ENCODE measurements at regions not wholly inside any gene's neighbourhood (a gene's known extent, or its start where the extent isn't known, plus 50 kb on each side); places are given as distances from the start of the nearest gene placed in this dataset.

DNA sequence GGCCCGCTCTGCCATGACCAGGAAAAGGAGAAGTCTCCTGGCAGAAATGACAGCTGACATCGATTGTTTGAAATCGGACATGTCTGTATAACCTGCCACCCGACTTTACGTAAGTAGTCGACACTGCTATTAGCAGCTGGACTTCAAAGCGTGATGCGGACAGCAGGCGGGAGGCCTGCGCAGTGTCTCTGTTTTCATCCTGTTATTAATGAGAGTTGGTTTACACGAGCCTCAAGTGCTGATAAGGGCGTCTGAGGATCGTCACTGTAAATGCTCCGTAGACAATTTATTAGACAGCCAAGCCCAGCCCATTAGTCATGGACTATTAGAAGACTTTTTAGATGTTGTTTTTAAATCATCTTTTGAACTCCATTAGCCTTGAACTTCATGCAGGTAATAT is 328.3 kb downstream of the FOXL1 start:
- intact Hi-C loops (cut with DNase I): no loop called here
- DNase-seq: peak in 1 of 42 donors; percentile 16

DNA sequence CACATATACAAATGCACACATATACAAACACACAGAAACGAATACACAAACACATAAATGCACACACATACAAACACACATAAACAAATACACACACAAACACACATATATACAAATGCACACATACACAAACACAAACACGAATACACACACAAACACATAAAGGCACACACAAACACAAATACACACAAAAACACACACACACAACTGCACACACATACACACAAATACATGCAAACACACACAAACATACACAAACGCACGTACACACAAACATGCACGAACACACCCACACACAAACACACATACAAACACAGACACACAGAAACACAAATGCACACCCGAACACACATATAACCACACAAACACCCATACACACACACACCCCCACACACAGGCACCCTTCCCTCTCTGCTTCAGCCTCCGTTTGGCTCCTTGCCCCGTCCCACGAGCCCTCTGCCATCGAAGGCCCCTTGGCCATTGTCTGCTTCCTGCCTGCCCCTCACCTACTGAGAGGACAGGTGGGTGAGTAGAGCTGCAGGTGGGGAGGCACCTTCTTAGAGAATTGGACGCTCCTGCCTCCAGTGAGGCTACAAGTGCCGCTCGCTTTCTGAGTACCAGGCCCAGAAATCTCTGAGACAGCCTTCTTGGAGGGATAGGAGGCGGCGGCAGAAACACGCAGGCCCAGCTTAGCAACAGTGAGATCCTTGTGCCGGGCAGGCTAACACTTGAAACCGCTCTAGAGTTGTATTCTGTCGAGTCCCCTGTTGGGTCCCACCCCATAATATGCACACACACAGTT is 331.2 kb downstream of the FOXL1 start:
- intact Hi-C loops (cut with DNase I): no loop called here
- peak in 1 of 42 donors; percentile 13 for DNase-seq

DNA sequence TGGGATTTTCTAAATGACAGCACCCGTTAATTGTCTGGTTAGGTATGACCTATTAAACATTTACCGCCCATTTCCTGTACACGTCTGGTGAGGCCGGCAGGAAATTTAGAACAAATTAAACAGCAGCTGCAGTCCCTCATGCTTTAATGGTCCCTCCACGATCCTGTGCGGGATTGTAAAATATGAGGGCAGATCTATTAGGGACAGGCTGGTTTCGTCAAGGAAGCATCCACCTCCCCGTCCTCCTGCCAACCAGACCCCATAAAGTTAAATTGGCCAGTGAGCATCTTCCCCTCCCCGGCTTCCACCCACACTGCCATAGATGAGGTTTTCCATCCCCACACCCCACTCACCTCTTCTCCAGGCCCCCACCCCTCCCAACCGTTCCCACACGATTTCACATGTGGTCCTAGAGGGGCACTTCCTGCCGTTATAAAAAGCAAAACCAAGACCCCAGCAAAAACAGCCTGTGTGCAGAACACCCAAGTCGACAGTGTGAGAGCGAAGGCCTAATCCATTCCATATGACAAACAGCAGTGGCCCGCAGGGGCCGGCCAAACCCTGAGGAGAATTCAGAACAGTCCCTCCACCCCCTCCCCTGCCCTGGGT is 331.9 kb downstream of the FOXL1 start:
- peak in 1 of 42 donors; percentile 12 for DNase-seq
- intact Hi-C loops (cut with DNase I): no loop called here

DNA sequence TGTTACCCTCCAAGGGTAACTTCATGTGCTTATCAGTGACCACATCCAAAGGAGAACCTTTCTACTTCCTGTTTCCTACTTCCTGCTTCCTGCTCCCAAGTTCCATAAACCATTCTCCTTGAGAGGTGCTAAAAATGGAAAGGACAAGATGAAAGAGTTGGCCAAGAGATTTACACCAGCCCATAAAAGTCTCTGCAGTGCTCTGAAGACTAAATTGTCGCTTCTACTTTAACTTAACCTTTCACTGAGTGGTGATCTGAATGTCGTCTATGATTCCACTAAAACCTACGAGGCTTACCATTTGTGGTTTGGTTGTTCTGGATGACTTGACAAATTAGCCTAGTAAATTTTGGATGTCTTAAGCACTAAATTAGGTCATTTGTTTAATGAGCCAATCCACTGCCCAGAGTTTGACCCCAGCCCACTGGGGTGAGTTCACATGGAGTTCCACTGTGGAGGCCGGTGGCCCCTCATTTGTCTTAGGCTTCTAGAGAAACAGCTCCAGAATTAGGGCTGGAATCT is 333.1 kb downstream of the FOXL1 start:
- intact Hi-C loops (cut with DNase I): no loop called here
- no peak for DNase-seq

DNA sequence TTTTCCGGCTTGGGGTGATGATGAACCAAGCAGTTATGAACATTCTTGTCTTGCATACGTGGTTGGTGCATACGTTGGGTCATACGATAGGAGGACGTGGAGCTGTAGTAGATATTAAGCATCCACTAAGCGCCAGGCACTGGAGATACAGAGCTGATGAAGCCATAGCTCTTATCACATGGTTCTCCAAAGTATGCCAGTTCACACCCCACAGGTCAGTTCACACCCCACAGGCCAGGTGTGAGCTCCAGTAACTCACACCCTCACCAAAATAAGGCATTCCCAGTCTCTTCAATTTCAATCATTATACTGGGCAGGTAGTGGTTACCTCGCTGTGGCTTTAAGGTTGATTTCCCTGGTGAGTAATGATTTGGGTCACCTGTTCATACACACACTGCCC is 335.5 kb downstream of the FOXL1 start:
- intact Hi-C loops (cut with DNase I): no loop called here
- DNase-seq: no peak

DNA sequence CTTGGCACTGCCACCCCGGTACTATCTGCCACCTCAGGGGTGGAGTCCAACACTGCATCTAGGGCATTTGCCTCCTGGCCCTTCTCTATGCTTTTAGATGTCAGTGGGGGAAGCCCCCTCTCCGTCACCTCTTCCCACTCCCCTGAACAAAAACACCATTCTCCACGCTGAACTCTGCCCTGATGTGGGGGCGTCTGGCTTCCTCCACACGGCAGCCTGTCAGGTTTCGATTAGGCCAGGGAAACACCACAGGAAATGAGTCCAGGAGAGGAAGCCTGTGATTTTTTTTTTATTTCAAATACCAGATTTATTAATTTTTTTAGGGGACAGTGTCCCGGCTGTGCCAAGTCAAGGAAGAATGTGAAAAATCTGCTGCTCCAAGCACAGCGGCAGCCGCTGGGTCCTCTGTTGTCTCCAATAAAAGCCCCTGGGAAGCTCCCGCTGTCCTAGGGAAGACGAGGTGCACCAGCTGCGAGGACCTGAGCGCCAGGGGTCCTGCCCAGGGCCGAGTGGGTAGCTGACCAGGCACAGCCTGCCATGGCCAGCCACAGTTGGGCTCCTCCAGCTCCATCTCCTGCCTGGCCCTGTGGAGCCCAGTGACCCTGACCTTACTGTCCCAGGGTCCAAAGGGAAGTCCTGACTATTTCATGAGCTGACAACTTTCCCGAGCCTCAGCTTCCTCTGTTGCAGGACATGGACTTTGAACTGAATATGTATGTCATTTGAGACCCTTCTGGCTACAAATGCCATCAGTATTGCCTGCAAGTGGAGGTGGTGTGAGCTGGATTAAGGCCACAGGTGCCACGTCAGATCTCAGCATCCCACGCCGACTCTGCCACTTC is 336.7 kb downstream of the FOXL1 start:
- no peak for DNase-seq
- intact Hi-C loops (cut with DNase I): no loop called here

DNA sequence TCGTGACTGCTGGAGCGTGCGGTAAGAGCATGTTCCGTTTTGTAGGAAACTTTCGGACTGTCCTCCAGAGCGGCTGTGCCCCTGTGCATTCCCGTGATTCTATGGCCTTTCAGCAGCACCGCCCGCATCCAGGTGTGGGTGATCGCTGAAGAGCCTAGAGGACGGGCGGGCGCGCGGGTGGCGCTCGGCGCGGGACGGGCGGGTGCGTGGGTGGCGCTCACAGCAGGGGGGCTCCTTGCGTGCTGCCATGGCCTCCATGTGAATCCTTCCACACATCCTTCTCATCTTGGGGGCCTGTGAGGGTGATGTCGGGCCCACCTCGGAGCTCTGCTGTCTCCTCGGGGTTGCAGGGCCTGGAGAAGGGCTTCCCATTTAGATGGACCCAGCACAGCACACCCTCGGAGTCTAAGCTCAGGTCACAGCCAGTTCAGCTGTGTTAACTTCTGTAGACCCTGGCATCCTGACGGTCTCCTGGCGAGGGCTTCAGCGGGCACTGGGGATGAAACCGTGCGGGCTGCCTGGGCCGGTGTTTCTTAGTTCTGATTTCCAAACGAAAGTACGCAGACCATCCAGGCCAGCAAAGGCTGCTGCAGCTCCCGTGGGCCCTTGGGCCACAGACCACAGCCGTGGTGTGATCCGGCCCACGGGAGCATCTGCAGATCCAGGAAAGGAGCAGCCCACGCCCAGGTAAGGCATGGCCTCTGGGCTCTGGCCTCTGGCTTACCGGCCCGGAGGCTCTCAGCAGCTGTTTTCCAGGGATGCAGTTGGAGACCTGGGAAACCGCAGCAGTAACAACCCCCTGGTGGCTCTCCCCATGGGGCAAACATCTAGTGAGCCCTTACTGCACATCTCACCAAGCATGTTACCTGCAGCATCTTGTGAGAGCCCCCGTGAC is 339.4 kb downstream of the FOXL1 start:
- intact Hi-C loops (cut with DNase I): no loop called here

DNA sequence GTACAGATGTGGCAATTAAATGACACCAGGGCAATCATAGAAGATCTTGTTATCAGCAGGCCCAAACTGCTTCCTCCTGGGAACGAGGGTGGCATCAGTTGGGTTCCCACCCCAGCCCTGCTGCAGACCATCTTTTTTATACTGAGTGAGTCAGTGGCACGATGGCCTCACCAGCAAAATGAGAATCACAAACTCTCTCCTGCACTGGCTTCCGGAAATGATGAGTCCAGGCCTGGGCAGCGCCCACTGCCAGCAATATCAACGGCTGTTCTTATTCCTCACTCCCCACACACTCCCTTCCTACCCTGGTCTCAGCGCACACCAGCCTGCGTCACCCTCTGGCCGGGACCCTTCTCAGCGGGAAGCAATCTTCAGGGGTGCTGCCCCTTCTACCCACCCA is 340.3 kb downstream of the FOXL1 start:
- intact Hi-C loops (cut with DNase I): no loop called here
- no peak for DNase-seq

More for the DNA sequence above, 339.4 kb downstream of the FOXL1 start:
- no peak for DNase-seq

DNA sequence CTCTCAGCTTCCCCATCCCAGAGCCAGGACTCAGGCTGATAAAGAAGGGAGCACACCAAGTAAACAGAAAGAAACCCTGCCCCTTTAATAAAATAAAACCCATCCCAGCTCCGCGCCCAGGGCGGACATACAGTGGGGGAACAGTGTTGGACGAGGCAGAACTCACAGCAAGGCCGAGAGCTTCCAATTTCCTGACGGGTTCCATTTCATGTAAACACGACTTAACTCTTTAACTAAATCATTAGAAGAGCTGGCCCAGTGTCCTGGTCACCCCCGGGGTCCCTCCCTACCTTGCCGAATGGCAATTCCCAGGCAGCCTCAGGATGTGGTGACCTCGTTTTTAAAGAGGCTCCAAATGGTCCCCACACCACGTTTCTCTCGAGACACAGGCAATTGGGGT is 340.7 kb downstream of the FOXL1 start:
- intact Hi-C loops (cut with DNase I): no loop called here

DNA sequence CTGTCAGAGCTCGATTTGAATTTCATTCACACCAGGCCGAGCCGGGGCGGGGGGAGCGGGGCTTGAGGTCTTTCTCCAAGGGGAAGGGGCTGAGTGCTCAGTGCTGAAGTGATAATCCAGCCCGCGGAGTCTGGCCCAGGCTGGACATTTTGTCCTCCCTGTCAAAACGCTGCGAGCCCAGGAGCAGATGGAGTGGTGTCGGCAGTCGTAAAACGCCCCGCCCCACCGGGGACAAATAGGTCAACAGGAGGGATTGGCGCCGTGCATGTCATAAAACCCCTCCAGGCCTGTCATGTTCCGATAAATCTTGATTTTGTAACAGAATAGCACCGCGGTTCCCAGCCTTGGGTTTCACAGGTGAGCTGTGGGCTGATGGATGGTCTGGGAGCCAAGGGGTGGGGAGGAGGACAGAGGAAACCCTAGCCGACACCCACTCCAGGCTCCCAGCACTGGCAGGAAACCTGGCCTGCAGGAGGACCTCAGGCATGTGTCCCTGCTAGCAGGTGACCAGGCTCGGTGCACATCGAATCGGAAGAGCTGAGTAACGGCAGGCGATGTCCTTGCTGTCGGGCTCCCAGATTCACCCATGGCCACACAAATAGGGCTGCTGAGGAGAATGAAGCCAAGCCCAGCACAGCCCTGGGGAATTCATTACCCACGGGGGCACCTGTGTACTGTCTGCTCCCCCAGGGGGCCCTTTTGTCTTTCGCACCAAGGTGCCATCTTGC is 341.4 kb downstream of the FOXL1 start:
- DNase-seq: no peak
- intact Hi-C loops (cut with DNase I): no loop called here

More for the DNA sequence above, 340.7 kb downstream of the FOXL1 start:
- DNase-seq: no peak

DNA sequence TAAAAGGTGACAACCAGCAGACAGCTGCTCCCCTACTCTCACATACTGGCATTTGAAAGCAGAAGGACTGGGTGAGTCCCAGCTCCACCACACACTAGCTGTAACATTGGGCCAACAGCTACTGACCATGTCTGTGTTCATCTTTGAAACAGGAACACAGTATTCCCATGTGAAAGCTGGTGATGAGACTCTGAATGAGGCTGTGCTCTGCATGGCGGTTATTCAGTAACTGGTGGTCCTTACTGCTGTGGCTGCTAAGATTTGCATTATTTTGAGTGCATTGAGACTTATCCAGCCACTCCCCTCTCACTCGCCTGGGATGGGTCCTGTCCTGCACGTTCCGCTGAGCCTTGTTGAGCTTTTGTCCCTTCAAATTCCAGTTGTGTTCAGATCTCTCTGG is 342.9 kb downstream of the FOXL1 start:
- intact Hi-C loops (cut with DNase I): no loop called here
- no peak for DNase-seq

DNA sequence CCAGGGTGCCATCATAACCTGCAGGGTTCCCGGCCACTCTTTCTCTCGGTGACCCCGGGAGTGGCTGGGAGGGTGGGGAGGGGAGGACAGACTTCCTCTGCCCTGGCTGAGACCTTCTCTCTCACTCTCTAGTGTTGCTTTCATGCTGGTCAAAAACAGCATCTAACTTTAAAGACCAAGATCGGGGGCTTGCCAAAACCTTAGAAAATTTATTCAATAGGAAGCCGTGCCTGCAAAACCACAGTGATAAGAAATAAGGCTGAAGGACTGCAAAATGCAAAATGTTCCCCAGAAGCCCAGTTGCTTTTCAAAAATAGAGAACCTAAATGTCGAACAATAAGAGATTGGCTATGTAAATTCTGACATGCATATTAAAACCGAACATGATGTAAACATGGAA is 344.0 kb downstream of the FOXL1 start:
- intact Hi-C loops (cut with DNase I): no loop called here

DNA sequence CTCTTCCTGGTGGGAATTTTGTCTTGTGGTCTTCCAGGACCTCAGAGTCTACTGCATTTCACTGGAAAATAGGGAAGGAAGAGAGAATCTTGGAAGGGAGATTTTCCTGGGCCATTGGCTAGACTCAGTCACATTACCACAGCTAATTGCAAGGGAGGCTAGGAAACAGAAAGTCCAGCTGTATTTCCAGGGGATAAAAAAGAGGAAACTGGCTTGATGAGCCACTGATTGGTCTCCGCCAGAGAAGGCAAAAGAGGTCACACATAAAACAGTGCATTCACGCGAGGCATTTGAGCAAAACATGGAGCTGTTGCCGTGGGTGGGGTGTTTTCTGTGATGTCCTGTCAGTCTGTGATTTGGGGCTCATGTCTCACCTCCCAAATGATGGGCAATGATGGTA is 345.3 kb downstream of the FOXL1 start:
- intact Hi-C loops (cut with DNase I): no loop called here
- no peak for DNase-seq

More for the DNA sequence above, 344.0 kb downstream of the FOXL1 start:
- DNase-seq: no peak

DNA sequence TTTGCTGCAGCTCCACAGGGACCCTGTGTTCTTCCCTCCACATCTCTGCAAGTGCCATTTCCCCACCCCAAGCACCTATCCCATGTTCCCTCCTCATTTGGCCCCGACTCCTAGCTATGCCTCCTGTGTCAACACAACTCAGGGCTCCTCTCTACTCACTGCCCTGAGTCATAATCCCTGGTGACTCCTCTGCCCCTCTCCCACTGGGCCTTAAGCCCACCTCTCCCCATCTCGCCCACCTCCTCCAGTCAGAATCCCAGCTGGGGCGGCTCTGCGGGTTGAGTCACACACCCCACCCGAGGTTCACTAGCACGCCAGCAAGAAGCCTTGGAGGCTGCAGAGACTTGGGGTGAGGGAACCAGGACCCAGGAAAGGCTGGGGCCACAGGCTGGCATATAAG is 346.2 kb downstream of the FOXL1 start:
- no peak for DNase-seq
- intact Hi-C loops (cut with DNase I): no loop called here

DNA sequence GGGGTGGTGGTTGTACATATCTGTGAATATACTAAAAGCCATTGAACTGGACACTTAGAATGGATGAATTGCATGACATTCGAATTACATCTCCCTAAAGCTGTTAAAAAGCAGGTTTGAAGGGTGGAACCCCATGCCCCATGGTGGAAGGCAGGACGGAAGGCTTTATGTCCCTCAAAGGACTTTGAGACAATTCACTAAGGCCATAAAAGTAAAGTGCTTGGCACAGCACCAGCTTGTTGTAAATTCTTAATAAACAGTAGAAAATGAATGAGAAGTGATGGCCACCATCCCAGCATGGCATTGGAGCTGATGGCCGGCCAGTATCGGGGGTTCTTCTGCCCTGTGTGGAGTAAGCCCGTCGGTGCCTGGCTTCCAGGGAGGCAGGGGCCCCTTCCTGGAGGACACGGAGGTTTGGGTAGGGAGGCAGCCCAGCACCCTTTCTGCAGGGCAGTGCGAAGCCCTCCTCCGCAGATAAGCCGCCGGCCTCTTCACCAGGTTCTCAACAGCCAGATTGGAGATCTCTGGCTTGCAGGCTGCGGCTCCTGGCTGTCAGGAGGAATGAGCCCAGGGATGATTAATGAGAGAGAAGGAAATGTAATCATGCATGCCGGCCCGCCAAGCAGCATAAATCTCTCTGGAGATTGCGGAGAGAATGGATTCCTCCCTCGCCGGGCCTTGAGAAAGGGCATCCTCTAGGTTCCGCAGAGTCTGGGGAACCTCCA is 346.9 kb downstream of the FOXL1 start:
- no peak for DNase-seq
- intact Hi-C loops (cut with DNase I): no loop called here

DNA sequence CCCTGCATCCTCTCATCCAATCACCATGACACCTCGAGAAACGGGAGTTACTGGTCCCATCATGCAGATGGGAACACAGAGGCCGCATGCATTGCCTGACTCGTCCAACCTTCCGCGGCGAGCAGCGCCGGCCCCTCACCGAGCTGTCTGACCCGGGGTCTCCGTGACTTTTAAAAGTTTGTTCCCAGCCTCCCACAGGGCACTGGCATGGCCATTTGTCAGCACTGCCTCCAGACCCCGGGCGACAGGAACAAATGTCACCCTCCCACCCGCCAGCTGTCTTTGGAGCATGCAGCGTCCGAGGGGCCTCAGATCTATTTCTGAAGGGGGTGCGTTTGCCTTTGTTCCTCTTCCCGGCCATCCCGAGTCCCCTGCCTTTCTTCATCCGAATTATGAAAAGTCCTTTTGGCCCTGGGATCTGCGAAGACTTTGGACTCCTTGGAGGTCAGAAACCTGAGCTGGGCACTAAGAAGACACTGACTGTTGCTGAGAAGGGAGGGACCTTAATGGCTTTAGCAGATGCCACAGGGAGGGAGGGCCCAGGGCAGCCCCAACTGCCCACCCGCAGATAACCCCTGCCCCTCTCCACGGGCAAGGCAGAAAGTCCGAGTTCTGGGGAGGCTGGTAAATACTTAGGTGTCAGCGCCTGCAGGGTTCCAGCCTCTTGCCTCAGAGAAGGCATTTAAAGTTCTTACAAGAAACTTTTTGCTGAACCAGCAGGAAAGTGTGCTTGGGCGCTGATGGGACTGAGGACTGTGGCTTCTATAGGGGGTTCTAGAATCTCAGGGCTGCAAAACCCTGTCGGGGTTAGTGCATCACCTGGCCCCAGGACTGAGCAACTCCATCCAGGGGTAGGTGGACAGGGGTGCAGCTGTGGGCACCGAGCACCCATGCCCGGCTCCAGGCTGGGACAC is 348.1 kb downstream of the FOXL1 start:
- intact Hi-C loops (cut with DNase I): no loop called here
- DNase-seq: no peak
